Choroid plexus epithelial cell (primary cell): ENCODE measurements at regions not wholly inside any gene's neighbourhood (a gene's known extent, or its start where the extent isn't known, plus 50 kb on each side); places are given as distances from the start of the nearest gene placed in this dataset.
A peak's percentile ranks its signal among the peaks of the same experiment; 100 is the strongest.

Experiments
- DNase-seq: peaks from one replicate; pipeline ENCODE4 v3.0.0-alpha.2; 2010; ENCODE audit warnings: low read depth
- H3K4me3 ChIP-seq: 2 replicates; pipeline ENCODE4 v1.5.1; 2011; ENCODE audit warnings: low read depth, mild to moderate bottlenecking, control low read depth, low read length, moderate library complexity
- CTCF ChIP-seq: conservative IDR thresholded peaks from 2 replicates; pipeline ENCODE4 v1.5.1; 2011; ENCODE audit warnings: low read depth, mild to moderate bottlenecking, control low read depth, inconsistent platforms, low read length, moderate library complexity

- DNase-seq, result peak; percentile 9
- no peak overlapping the region for H3K4me3 ChIP-seq
- no peak for TF ChIP-seq CTCF
Observed at GRCh38 chr5:28234356-28234968, 1196.1 kb upstream of the CDH9 start.

DNA sequence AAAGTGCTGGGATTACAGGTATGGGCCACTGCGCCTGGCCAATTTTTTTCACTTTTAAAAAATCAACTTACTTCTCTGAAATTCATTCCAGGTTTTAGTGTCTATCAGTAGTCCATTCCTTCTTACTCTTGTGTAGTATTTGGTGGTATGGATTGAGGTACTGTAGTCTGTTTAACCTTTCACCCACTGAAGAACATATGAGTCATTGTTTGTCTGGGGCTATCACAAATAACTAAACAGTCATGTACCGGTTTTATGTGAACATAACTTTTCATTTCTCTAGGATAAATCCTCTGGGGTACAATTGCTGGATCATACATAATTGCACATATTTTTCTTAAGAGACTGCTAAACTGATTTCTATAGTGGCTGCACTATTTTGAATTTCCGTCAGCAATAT, 1188.0 kb upstream of the CDH9 start:
- DNase-seq, result peak; percentile 41
- no peak overlapping the region for H3K4me3 ChIP-seq

GRCh38 chr5:28219539-28219938, 1181.2 kb upstream of the CDH9 start:
- no peak overlapping the region for H3K4me3 ChIP-seq
- DNase-seq, result no peak
- TF ChIP-seq CTCF, result no peak

More for the DNA sequence above, 1188.0 kb upstream of the CDH9 start:
- TF ChIP-seq CTCF, result no peak

- TF ChIP-seq CTCF, result no peak
- DNase-seq, result no peak
- H3K4me3 ChIP-seq, result no peak overlapping the region
Observed at GRCh38 chr5:28217695-28218094, 1179.3 kb upstream of the CDH9 start.

DNA sequence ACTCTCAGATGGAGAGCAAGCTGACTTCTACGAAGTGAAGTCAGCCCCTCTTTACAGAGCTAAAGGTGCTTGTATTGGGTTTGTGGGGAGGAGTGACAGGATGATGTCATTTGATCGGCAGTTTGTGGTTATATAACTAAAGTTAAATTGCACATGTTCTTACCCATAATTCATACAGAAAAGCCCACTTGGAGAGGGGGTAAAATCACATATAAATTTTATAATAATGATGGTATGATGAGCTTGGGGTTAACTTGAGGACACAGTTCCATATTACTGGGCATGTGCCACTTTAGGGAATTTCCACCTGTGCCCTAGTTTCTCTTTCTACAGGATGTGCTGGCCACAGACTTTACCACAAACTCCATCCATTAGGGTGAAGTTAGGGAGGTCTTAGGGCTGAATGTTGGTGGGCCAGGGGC, 1178.6 kb upstream of the CDH9 start:
- H3K4me3 ChIP-seq, result no peak overlapping the region
- no peak for DNase-seq
- TF ChIP-seq CTCF, result no peak

GRCh38 chr5:28215091-28215490, 1176.7 kb upstream of the CDH9 start:
- no peak for TF ChIP-seq CTCF
- DNase-seq, result no peak
- no peak overlapping the region for H3K4me3 ChIP-seq

DNA sequence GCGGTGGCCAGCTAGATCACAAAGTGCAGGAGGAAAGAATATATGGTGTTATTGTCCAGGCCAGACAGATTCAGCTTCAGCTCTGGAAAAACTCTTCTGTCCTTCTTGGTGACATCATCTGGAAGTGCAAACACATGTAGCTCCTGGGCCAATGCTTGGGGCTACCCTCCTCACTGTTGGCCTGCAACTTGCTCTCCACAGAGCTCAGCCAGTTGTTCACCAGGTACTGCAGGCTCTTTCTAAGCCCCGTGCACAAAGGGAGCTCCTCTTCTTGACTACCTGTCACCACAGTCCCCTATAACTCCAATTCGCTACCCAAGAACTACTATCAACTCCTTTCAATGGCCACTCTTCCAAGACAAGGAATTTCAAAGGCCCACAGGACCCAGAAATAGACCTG, 1175.9 kb upstream of the CDH9 start:
- H3K4me3 ChIP-seq, result no peak overlapping the region
- TF ChIP-seq CTCF, result no peak
- DNase-seq, result no peak
